Amniotic stem cell (primary cell): ENCODE measurements at regions not wholly inside any gene's neighbourhood (a gene's known extent, or its start where the extent isn't known, plus 50 kb on each side); places are given as distances from the start of the nearest gene placed in this dataset.

Source experiments
- DNase-seq: peaks from one replicate; lab custom pipeline; 2025; lab: John Stamatoyannopoulos, UW

GRCh38 chr3:176554791-176555654, 642.3 kb downstream of the TBL1XR1 start:
- DNase-seq: no peak

GRCh38 chr3:176554264-176554663, 643.0 kb downstream of the TBL1XR1 start:
- no peak for DNase-seq

GRCh38 chr3:176526942-176527341, 670.3 kb downstream of the TBL1XR1 start:
- DNase-seq: no peak

- no peak for DNase-seq
These were observed 671.1 kb downstream of the TBL1XR1 start for GRCh38 chr3:176526225-176526624.

GRCh38 chr3:176523114-176523513, 674.2 kb downstream of the TBL1XR1 start:
- DNase-seq: no peak

- no peak for DNase-seq
These were observed 674.8 kb downstream of the TBL1XR1 start for GRCh38 chr3:176522436-176522835.

DNA sequence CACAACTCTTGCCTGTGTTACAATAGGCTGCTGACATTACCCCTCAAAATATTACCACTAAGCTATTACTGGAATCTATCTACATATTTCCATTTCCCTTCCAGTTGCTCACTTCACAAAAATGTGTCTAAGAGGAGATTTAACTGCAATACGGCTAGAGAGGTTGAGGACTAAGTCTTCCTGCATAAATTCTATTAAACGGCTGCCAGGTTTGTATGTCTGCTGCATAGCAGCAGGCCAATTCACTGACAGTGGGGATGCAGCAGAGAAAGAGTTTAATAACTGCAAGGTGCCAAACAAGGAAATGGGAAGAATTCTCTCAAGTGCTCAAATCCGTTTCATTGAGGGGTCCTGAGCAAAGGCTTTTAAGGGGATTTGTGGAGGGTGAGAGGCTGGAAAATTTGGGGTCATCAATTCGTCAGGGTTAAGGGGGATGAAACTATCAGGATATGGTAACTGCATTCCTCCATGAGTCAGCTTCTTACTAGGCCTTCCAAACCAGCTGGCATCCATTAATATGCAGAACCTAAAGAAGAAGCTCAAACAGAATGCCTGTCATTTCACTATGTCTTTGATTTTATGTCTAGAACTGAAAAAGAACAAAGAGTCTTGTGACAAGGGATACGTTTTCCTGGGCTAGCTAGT, 675.6 kb downstream of the TBL1XR1 start:
- DNase-seq: no peak

GRCh38 chr3:176514297-176514696, 683.0 kb downstream of the TBL1XR1 start:
- DNase-seq: peak; percentile 23

DNA sequence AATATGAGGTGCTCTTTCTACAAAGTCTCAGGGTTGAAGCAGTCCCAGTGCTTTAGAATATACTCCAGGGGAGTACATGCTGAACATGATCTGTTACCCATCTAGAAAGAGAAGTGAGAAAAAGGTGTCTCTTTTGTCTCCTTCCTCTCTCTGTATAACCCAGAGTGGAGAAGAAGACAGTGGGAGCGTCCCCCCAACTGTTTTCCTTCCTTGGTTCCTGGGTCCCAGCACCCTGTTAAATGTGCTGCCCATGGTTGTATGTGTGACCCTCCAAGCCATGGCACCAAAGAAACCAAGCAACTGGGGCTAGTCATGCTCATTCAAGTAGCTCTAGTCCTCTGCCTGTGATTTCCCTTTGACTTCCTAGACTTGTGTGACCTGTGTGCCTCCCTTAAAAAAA, 683.7 kb downstream of the TBL1XR1 start:
- DNase-seq: no peak

GRCh38 chr3:176512037-176512436, 685.2 kb downstream of the TBL1XR1 start:
- no peak for DNase-seq

DNA sequence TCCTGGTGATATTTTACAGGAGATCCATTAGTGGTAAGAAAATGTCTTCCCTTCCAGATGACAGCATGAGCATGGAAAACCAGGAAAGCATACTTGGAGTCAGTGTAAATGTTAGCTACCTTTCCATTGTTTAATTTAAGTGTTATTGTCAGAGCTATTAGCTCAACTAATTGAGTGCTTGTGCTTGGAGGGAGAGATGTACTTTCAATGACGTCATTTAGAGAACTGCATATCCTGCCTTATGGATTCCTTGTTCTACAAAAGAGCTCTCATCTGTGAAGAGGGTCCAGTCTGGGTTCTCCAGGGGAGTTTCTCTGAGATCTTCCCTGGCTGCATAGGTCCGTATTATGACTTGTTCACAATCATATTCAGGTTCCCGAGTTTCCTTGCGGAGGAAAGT, 687.2 kb downstream of the TBL1XR1 start:
- DNase-seq: no peak

DNA sequence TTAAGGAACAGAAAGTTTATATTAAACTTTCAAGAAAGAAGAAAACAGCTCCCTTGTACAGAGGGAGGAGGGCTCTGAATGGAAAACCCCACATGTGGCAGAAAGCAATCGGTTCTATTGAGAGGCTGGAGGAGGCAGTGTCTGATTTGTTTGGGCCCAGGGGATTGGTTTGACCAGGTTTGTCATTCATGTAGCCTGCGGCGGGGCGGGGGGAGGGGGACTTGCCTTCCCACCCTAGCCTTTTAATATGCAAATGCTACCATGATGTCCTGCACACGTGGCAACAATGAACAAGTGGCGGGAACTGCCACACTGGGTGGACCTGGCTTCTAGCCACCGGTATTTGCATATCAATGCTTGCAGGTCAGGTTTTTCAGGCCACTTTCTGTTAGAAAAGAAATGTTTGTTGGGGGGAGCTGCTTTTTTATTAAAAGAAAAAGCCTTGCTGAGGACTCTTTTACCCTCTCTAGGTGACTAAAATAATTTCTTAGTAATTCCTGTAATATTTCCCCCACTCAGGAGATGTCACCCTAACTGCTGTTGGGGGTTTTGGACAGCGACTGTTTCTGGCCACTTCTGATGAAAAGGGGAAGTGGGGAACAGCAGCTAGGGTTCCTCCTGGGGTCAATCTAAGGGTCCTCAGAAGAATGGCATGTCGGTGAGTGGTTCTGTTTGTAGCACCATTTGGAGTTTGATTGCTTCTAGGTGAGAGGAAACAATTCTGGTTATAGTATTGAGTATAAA, 691.2 kb downstream of the TBL1XR1 start:
- DNase-seq: no peak

DNA sequence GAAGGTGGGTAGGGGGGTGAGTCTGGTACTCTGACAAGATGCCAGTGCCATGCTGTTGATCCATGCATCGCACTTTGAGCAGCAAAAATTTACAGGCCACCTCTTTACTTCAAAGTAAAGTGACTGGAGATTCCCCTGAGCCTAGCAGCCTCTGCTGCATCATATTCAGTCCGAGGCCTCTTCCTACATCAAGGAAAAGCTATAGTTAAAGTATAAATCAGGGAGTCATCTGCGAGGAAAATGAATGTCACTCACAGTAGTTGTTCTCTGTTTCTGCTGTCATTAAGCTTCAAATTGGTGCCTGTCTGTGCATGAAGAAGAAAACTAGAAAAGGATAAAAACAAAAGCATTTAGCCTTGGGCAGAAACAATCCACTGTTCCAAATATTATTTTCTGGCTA, 706.2 kb downstream of the TBL1XR1 start:
- no peak for DNase-seq

DNA sequence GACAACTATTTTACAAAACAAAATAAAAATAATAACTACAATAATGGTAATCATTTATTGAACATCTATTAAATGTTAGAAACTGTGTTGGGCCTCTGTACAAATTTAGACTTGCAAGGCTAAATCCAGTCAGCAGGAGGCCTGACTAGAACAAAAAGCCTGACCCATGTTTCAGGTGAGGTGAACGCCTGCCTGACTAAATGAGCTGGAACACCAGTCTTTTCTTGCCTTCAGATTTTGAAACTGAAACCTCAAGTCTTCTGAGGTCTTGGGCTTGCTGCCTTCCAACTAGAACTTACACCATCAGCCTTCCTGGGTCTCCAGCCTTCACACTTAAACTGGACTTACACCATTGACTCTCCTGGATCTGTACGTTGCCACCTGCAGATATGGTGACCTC, 706.9 kb downstream of the TBL1XR1 start:
- no peak for DNase-seq

DNA sequence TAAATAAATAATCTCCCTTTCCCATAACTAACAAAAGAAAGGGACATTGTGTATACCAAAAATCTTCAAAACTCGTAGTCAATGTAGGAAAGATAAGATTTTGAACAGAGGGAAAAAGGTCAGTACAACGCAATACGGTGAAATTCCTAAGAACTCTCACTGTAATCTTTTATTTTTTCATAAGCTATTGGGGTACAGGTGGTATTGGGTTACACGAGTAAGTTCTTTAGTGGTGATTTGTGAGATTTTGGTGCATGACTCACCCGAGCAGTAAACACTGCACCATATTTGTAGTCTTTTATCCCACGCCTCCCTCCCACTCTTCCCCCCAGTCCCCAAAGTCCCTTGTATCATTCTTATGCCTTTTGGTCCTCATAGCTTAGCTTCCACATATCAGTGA, 718.0 kb downstream of the TBL1XR1 start:
- DNase-seq: no peak

DNA sequence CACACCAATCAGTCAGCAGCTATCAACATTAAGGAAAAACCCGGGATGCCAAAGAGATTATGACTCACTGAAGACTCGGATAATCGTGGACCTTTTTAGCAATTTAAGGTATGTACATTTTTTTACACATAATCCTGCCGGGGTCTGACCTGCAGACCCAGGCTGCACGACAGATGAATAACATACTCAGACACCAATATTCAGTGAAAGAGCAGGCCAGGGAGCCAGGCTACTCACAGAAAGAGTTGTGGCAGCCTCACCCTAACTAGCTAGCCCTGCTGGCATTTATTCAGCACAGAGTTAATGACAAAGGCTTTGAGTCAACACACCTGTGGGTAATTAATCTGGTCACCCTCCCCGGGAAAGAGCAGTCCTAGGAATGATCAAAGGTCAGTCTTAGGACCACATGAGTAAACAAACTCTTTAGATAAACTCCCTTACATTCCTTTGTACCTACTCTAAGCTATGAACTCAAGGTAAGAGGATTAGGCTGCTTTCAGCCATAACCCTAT, 727.5 kb downstream of the TBL1XR1 start:
- no peak for DNase-seq

GRCh38 chr3:176463610-176464009, 733.7 kb downstream of the TBL1XR1 start:
- no peak for DNase-seq

- DNase-seq: no peak
These were observed 749.9 kb downstream of the TBL1XR1 start for GRCh38 chr3:176447369-176447768.

- no peak for DNase-seq
These were observed 755.0 kb downstream of the TBL1XR1 start for GRCh38 chr3:176442326-176442725.

DNA sequence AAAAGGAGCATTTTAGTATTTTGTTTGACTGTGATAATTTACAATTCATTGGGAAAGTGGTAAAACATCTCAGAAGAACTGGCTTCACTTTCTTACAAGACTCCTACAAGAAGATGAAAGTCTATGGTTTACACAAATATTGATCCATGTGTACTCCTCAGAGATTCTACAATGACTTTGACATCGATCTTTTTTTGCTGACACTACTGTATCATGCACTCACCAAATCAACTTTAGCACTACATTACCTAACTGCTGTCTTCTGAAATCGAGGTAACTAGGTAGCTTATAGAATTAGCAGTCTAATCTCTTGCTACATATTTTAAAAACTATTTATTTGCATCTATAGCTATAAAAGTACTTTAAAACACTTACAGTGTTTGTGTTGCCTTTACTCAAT, 757.6 kb downstream of the TBL1XR1 start:
- no peak for DNase-seq

DNA sequence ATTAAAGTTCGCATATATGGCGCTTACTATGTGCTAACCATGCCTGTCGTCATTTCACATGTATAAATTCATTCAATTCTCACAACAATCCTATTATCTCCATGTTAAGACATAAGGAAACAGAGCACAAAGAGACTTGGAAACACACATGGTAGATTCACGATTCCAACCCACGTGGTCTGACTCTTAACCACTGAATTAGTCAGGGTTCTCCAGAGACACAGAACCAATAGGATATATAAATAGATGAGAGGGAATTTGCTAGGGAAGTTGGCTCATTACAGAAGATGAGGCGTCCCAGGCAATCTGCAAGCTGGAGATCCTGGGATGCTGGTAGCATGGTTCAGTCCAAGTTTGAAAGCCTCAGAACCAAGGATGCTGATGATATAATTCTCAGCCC, 765.3 kb downstream of the TBL1XR1 start:
- no peak for DNase-seq

DNA sequence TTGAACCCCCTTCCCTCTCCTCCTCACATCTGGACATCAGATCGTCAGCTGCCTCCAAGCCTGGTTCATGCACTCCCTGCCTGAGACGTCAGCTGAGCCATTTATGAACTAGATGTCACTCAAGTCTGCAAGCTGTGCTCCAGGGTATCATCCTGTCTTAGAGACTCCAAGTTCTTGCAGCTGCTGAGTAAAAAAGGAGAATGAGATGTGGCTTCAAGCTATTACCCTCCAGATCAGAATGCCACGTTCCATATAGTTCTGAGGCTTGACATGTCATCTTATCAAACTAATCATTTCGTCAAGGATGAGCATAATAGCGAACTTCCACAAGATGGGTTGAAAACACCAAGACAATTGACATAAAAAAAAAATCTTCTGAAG, 766.3 kb downstream of the TBL1XR1 start:
- no peak for DNase-seq
